ENCODE measurements at regions not wholly inside any gene's neighbourhood (a gene's known extent, or its start where the extent isn't known, plus 50 kb on each side); places are given as distances from the start of the nearest gene placed in this dataset.
A peak's percentile ranks its signal among the peaks of the same experiment; 100 is the strongest.

- Histone ChIP-seq H2AFZ (ENCODE audit: low read depth, low read length, severe bottlenecking) (no peak overlapping the region), H3K27ac (ENCODE audit: low read depth, low read length) (peak overlapping the region; percentile 30; the same call in 1 of the 2 replicates), H3K36me3 (ENCODE audit: low read length) (no peaks in the 10 kb centered on the region), H3K4me3 (ENCODE audit: insufficient read depth, low read length, poor library complexity, severe bottlenecking) (no peak overlapping the region), H3K79me2 (ENCODE audit: insufficient read depth, low read length) (no peaks in the 10 kb centered on the region), H3F3A (ENCODE audit: insufficient read depth) (no peaks in the 10 kb centered on the region), H3K4me2 (ENCODE audit: low read depth, low read length, poor library complexity, severe bottlenecking) (no peak overlapping the region), H3K9me2 (replicated peaks; ENCODE audit: insufficient read depth, low read length) (no peaks in the 10 kb centered on the region), H3K9me3 (ENCODE audit: insufficient read depth, low read length) (no peaks in the 10 kb centered on the region), H3K9ac (ENCODE audit: low read length) (no peak overlapping the region), H4K20me1 (ENCODE audit: low read depth, low read length) (no peaks in the 10 kb centered on the region), H3K27me3 (ENCODE audit: low read length) (no peaks in the 10 kb centered on the region)
- TF ChIP-seq, protein P1, sequence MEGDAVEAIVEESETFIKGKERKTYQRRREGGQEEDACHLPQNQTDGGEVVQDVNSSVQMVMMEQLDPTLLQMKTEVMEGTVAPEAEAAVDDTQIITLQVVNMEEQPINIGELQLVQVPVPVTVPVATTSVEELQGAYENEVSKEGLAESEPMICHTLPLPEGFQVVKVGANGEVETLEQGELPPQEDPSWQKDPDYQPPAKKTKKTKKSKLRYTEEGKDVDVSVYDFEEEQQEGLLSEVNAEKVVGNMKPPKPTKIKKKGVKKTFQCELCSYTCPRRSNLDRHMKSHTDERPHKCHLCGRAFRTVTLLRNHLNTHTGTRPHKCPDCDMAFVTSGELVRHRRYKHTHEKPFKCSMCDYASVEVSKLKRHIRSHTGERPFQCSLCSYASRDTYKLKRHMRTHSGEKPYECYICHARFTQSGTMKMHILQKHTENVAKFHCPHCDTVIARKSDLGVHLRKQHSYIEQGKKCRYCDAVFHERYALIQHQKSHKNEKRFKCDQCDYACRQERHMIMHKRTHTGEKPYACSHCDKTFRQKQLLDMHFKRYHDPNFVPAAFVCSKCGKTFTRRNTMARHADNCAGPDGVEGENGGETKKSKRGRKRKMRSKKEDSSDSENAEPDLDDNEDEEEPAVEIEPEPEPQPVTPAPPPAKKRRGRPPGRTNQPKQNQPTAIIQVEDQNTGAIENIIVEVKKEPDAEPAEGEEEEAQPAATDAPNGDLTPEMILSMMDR (IDR thresholded peaks at IDR 0.05; ENCODE audit: insufficient read depth, low read length, poor library complexity, severe bottlenecking) = no peak
- TF ChIP-seq EZH2phosphoT487 (conservative IDR thresholded peaks at IDR 0.05; ENCODE audit: low read length) = no peak
Measured at GRCh38 chr6:104640150-104640700, 219.5 kb downstream of the HACE1 start.

DNA sequence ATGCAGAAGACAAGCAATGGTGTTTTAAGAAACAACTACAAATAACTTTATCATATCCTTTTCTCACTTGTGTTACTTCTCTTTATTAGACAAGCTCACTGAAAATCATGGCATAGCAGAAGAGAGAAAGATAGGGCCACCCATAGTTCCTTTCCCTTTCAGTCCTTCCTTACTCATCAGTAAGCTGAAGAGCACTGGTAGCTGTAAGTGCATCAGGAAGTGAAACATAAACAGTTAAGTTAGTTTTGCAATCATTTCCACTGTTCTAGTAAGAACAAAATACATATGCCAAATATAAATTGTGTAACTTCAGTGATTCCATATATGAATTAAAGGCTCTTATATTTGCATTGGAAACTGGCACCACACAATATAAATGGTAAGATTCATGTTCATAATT lies 220.1 kb downstream of the HACE1 start:
- TF ChIP-seq EZH2phosphoT487 (conservative IDR thresholded peaks at IDR 0.05; ENCODE audit: low read length) = no peak
- TF ChIP-seq, protein P1 (IDR thresholded peaks at IDR 0.05; ENCODE audit: insufficient read depth, low read length, poor library complexity, severe bottlenecking) = no peak
- Histone ChIP-seq H3F3A (ENCODE audit: insufficient read depth) (no peaks in the 10 kb centered on the region), H3K27ac (ENCODE audit: low read depth, low read length) (peak overlapping the region; percentile 30; the same call in 1 of the 2 replicates), H3K9me2 (replicated peaks; ENCODE audit: insufficient read depth, low read length) (no peaks in the 10 kb centered on the region), H2AFZ (ENCODE audit: low read depth, low read length, severe bottlenecking) (no peak overlapping the region), H3K9me3 (ENCODE audit: insufficient read depth, low read length) (no peaks in the 10 kb centered on the region), H3K36me3 (ENCODE audit: low read length) (no peaks in the 10 kb centered on the region), H3K79me2 (ENCODE audit: insufficient read depth, low read length) (no peaks in the 10 kb centered on the region), H4K20me1 (ENCODE audit: low read depth, low read length) (no peaks in the 10 kb centered on the region), H3K4me3 (ENCODE audit: insufficient read depth, low read length, poor library complexity, severe bottlenecking) (no peak overlapping the region), H3K27me3 (ENCODE audit: low read length) (no peaks in the 10 kb centered on the region), H3K4me2 (ENCODE audit: low read depth, low read length, poor library complexity, severe bottlenecking) (no peak overlapping the region), H3K9ac (ENCODE audit: low read length) (no peak overlapping the region)

GRCh38 chr6:104638841-104639290 lies 220.9 kb downstream of the HACE1 start:
- no peaks in the 10 kb centered on the region for H3K9me2 ChIP-seq (replicated peaks; ENCODE audit: insufficient read depth, low read length)
- H3K4me2 ChIP-seq (ENCODE audit: low read depth, low read length, poor library complexity, severe bottlenecking) = no peak overlapping the region
- TF ChIP-seq, protein P1 (IDR thresholded peaks at IDR 0.05; ENCODE audit: insufficient read depth, low read length, poor library complexity, severe bottlenecking) = no peak
- no peak for TF ChIP-seq EZH2phosphoT487 (conservative IDR thresholded peaks at IDR 0.05; ENCODE audit: low read length)
- no peak overlapping the region for H3K27ac ChIP-seq (ENCODE audit: low read depth, low read length)
- no peaks in the 10 kb centered on the region for H4K20me1 ChIP-seq (ENCODE audit: low read depth, low read length)
- no peaks in the 10 kb centered on the region for H3K9me3 ChIP-seq (ENCODE audit: insufficient read depth, low read length)
- no peaks in the 10 kb centered on the region for H3K27me3 ChIP-seq (ENCODE audit: low read length)
- no peak overlapping the region for H2AFZ ChIP-seq (ENCODE audit: low read depth, low read length, severe bottlenecking)
- H3F3A ChIP-seq (ENCODE audit: insufficient read depth) = no peaks in the 10 kb centered on the region
- H3K9ac ChIP-seq (ENCODE audit: low read length) = no peak overlapping the region
- H3K4me3 ChIP-seq (ENCODE audit: insufficient read depth, low read length, poor library complexity, severe bottlenecking) = no peak overlapping the region
- no peaks in the 10 kb centered on the region for H3K36me3 ChIP-seq (ENCODE audit: low read length)
- no peaks in the 10 kb centered on the region for H3K79me2 ChIP-seq (ENCODE audit: insufficient read depth, low read length)
